BE2C (cell line): ENCODE measurements at regions not wholly inside any gene's neighbourhood (a gene's known extent, or its start where the extent isn't known, plus 50 kb on each side); places are given as distances from the start of the nearest gene placed in this dataset.

Experiments
- DNase-seq: peaks from one replicate; pipeline ENCODE4 v3.0.0-alpha.2; 2020
- H3K27me3 ChIP-seq: fragments of 250-450 bp; sonication (Bioruptor Pico); 2 replicates; pipeline ENCODE4 v1.5.1; 2020; ENCODE audit warnings: mild to moderate bottlenecking
- H3K36me3 ChIP-seq: fragments of 250-450 bp; sonication (Bioruptor Pico); 2 replicates; pipeline ENCODE4 v1.5.1; 2020; ENCODE audit warnings: mild to moderate bottlenecking
- H3K4me1 ChIP-seq: fragments of 250-450 bp; sonication (Bioruptor Pico); 2 replicates; pipeline ENCODE4 v1.5.1; 2020
- H3K4me3 ChIP-seq: 2 replicates; pipeline ENCODE4 v1.5.1; 2011; ENCODE audit warnings: low read depth, low read length
- H3K9me3 ChIP-seq: fragments of 250-450 bp; sonication (Bioruptor Pico); 2 replicates; pipeline ENCODE4 v1.5.1; 2020
- TF ChIP-seq, protein P1 (sequence below): IDR thresholded peaks from 2 replicates; pipeline ENCODE4 v1.5.1; 2012; ENCODE audit warnings: mild to moderate bottlenecking, low read depth, low read length

DNA sequence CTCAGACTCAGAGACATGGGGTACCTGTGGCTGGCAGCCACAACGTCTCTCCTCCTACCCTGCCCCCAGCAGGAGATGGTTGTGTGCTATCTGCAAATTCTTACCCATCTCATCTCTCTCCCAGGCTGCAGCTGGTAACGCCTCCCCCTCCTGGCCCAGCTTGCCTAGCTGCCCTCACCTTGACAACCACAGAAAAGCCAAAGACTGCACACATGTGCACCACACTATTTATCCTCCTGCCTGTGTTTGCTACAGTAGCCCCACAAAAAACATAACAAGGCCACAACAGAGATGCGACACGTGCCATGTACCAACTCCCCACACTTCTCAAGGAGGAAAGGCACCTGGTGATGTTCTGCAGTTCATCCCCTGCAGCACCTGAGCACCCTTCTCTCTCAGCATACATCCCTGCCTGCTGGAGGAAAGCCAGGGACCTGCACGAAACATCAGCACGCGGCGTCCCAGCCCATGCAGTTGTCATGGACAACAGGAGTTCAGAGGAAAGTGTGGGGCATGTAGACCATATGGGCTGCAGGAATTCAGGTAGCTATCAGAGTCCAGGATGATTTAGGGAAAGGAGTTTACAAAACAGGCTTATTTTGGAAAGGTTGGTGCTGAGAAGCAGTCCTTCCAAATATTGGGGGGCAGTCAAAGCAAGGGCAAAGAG is 168.7 kb downstream of the C5orf15 start:
- no peak for DNase-seq
- TF ChIP-seq, protein P1, sequence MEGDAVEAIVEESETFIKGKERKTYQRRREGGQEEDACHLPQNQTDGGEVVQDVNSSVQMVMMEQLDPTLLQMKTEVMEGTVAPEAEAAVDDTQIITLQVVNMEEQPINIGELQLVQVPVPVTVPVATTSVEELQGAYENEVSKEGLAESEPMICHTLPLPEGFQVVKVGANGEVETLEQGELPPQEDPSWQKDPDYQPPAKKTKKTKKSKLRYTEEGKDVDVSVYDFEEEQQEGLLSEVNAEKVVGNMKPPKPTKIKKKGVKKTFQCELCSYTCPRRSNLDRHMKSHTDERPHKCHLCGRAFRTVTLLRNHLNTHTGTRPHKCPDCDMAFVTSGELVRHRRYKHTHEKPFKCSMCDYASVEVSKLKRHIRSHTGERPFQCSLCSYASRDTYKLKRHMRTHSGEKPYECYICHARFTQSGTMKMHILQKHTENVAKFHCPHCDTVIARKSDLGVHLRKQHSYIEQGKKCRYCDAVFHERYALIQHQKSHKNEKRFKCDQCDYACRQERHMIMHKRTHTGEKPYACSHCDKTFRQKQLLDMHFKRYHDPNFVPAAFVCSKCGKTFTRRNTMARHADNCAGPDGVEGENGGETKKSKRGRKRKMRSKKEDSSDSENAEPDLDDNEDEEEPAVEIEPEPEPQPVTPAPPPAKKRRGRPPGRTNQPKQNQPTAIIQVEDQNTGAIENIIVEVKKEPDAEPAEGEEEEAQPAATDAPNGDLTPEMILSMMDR = no peak
- H3K9me3 ChIP-seq = no peaks in the 10 kb centered on the region

DNA sequence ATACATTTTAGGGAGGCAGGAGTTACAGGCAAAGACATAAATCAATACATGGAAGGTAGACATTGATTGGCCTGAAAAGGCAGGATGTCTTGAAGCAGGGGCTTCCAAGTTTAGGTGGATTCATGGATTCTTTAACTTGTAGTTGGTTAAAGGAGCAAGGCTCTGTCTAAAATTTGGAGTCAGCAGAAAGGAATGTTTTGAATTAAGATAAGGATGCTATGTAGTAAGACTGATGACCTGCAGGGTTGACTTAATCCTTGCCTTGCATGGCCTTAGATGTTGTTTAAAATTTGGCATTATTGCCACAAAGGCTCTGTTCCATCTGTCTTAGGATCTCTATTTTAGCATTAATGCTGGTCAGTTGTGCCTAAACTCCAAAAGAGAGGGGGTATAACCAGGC is 171.3 kb downstream of the C5orf15 start:
- Histone ChIP-seq H3K36me3 (no peaks in the 10 kb centered on the region), H3K9me3 (no peaks in the 10 kb centered on the region), H3K4me1 (no peaks in the 10 kb centered on the region), H3K4me3 (no peak overlapping the region), H3K27me3 (no peaks in the 10 kb centered on the region)
- DNase-seq = no peak
- TF ChIP-seq, protein P1 = no peak

More for the DNA sequence above, 168.7 kb downstream of the C5orf15 start:
- Histone ChIP-seq H3K27me3 (no peaks in the 10 kb centered on the region), H3K36me3 (no peaks in the 10 kb centered on the region), H3K4me3 (no peak overlapping the region), H3K4me1 (no peaks in the 10 kb centered on the region)

DNA sequence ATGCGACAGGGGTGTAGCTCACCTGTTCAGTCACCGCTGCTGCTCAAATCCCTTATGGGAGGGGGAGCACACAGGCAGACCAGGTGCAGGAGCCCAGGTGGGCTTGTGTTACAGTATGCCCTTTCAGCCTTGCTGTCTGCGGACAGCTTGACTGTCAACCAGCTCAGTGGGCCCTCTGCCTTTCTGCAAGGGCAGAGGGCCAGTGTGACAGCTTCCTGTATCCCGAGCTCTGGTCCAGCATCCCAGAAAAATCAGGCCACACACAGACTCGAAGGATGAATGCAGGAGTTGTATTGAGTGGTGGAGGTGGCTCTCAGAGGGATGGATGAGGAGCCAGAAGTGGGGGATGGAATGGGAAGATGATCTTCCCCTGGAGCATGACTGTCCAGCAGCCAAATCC is 172.2 kb downstream of the C5orf15 start:
- DNase-seq = no peak
- Histone ChIP-seq H3K4me1 (no peaks in the 10 kb centered on the region), H3K36me3 (no peaks in the 10 kb centered on the region), H3K27me3 (no peaks in the 10 kb centered on the region), H3K9me3 (no peaks in the 10 kb centered on the region), H3K4me3 (no peak overlapping the region)
- TF ChIP-seq, protein P1 = no peak

DNA sequence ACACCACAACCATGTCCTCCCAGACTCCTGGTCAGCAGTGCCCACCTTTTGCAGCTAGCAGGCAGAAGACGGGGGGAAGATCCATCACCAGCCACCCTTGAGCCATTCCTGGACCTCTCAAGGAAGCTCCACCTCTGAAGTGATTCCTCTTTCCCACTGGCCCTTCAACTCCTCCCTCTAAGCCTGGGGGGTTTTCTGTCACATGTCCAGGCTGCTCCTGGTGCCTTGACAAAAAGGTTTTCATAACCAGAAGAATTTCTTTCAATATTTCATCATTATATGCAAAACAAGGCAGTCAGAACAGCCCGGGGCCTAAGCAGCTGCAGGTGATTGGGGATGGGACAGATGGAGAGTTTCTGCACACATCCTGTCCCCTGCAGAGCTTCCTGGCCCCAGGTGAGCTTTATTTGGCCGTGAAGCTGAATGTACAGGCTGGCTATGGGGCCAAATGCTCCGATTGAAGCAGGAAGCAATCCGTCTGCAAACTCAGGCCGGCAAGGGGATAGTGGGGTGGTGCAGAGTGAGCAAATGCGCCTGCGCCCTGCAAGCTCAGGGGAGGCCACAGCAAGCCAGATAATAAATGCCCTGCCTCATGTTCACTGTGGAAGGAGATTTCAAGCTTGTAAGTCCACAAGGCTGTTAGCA is 173.5 kb downstream of the C5orf15 start:
- TF ChIP-seq, protein P1 = no peak
- Histone ChIP-seq H3K4me1 (no peaks in the 10 kb centered on the region), H3K27me3 (no peaks in the 10 kb centered on the region), H3K36me3 (no peaks in the 10 kb centered on the region), H3K9me3 (no peaks in the 10 kb centered on the region), H3K4me3 (no peak overlapping the region)
- no peak for DNase-seq

DNA sequence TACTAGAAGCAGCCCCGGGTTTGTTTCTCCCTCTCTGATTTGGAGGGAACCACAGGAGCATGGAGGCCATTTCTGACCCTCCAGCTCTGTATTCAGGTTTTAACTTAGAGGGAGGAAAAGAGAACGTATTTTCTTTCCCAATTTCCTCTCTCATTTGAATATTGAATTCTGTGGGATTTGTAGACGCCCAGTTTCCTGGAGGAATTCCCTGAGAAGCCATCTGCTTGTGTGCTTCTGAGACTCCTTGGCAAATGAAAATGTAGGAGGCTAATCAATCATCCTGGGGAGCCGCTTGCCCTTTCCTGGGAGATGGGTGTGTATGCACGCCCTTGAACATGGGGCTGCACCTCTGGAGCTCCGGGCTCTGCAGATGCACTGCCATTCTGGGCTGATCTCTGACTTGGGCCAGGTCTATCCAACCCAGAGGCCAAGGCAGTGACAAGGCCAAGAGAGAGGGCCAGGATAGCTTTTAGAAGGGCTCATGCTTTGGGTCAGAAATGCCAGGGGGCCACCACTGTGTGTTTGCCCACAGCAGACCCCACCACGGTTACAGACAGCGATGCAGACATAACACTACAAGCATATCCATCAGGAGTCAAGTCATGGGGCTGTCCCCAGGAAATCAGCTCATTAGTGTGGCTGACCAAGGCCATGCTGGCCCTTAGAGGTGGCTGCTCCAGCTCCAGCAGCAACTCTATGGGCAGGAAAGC is 174.5 kb downstream of the C5orf15 start:
- Histone ChIP-seq H3K27me3 (no peaks in the 10 kb centered on the region), H3K4me1 (no peaks in the 10 kb centered on the region)

More for the DNA sequence above, 174.5 kb downstream of the C5orf15 start:
- Histone ChIP-seq H3K36me3 (no peaks in the 10 kb centered on the region), H3K4me3 (no peak overlapping the region), H3K9me3 (no peaks in the 10 kb centered on the region)
- TF ChIP-seq, protein P1 = no peak
- no peak for DNase-seq
